GM19025 (cell line): ENCODE measurements at regions not wholly inside any gene's neighbourhood (a gene's known extent, or its start where the extent isn't known, plus 50 kb on each side); places are given as distances from the start of the nearest gene placed in this dataset.

Experiments
- ATAC-seq: cut with Tn5 transposase; IDR thresholded peaks from one replicate; pipeline ENCODE4 v1.9.1; 2021; ENCODE audit warnings: mild to moderate bottlenecking, low read depth, moderate library complexity; ENCODE audit not compliant: unreplicated experiment

- ATAC-seq = no peak
These were observed 176.0 kb downstream of the HMHB1 start for GRCh38 chr5:143987751-143988560.

DNA sequence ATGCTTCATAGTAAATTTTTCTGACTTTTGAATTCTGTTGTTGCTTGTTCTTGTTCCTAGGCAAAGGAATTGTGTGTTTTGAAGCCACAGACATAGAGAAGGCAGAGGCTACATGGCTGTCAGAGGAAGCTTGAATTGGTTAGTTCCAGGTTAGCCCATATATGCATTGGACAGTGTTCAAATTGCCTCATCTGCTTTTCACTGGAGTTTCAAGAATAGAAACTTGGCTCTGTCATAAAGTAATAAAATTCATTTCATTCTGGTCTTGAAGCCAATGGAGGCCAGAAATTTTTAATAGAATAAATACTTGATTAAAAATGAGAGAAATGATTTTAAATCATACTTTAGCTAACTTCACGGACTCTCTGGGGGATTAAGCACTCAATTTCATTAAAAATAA lies 178.0 kb downstream of the YIPF5 start:
- no peak for ATAC-seq

DNA sequence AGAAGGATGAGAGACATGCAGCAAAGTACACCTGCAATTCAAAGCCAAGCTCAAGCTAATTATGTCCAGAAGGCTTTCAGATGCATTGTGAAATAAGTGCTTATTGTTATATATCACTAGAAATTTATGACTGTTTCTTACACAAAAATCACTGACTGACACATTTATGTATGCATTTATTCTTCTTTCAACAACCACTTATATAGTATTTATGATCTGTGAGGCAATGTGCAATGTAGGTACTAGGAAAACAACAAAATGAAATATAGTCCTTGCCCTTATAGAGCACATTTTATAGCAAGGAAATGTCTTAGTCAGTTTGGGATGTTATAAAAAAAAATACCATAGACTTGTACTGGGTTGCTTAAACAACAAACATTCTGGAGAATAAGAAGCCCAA lies 167.6 kb downstream of the YIPF5 start:
- ATAC-seq = no peak

- no peak for ATAC-seq
These were observed 166.8 kb downstream of the YIPF5 start for GRCh38 chr5:144003636-144004035.

DNA sequence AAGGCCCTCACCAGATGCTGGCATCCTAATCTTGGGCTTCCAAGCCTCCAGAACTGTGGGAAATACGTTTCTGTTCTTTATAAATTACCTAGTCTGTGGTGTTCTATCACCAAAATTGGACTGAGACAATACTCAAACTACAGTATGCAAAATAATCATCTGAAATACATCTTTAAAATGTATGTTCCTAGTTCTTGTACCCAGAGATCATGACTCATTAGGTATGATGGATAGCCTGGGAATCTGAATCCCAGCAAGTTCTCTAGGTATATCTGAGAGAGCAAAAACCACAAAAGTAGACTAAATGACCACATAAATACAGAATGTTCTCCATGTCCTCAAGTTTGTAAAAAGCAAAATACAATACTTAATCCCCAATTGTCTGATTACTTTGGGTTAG lies 166.3 kb downstream of the YIPF5 start:
- ATAC-seq = no peak

DNA sequence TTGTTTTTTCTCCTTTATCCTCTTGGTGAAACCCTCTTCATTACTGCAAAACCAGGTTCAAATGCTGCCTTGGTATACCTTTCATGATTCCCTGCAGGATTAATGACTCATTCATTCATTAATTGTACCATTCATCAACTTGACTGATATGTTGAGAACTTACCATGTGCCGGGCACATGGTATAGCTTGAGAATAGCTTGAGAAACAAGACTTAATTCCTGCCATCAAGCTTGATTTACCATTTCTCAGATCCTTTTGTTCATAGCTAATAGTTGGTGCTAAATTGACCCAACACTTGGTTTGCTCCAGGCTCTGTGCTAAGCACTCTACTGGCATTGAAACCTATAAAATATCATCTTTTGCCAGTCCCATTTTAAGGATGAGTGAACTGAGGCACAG lies 165.7 kb downstream of the YIPF5 start:
- ATAC-seq = no peak

GRCh38 chr5:144009116-144009515 lies 161.3 kb downstream of the YIPF5 start:
- ATAC-seq = no peak

DNA sequence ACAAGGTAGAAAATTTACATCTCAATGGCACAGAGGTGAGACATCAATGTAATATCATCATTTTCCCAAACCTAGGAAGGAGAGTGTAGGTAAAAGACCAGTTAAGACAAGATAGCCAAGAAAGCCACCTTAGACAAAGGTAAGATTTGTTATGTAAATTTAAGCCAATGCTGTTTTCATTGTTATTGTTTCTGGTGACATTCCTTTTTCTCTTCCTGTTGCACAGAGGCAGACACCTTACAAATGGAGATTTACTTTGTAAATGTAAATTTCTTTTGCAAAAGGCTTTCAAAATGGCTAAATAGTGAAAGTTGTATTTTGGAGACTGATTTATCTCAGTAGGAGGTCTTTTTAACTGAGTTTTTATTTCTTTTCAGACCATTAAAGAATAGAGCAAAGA lies 159.1 kb downstream of the YIPF5 start:
- ATAC-seq = no peak

DNA sequence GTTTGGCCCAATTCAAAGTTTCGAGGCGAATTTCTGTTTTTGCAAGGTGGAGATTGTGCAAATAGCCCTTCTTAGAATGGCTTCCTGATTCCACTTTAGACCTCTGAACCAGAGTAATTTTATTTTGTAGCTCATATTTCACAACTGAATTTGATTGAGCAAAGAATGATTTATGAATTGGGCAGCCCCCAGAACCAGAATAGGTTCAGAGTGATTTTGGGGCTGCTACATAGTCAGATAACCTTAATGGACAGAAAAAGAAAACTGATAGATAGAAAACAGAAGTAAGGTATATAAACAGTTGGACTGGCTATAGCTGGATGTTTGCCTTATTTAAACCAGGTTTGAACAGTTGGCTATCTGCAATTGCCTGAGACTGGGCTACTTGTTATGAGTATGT lies 156.6 kb downstream of the YIPF5 start:
- ATAC-seq = no peak

GRCh38 chr5:144015961-144016360 lies 154.5 kb downstream of the YIPF5 start:
- no peak for ATAC-seq

GRCh38 chr5:144017119-144017518 lies 153.3 kb downstream of the YIPF5 start:
- no peak for ATAC-seq

- ATAC-seq = no peak
These were observed 152.8 kb downstream of the YIPF5 start for GRCh38 chr5:144017631-144018030.

DNA sequence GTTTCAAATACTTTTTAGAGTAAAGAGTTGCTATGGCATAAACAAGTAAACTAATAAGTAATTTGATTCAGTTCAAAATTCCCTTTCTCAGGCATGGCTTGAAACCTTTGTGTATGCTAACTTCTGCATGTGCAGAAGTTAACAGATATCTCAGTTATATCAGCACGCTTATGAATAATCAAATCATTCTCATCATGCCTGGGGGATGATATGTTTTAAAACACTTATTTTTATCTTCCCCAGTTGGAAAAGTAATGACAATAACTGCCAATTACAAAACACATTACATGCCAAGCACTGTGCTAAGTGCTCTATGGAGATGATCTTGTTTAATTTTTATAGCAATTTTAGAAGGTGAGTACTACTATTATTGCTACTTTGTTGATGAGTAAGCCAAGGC lies 146.4 kb downstream of the YIPF5 start:
- ATAC-seq = no peak

DNA sequence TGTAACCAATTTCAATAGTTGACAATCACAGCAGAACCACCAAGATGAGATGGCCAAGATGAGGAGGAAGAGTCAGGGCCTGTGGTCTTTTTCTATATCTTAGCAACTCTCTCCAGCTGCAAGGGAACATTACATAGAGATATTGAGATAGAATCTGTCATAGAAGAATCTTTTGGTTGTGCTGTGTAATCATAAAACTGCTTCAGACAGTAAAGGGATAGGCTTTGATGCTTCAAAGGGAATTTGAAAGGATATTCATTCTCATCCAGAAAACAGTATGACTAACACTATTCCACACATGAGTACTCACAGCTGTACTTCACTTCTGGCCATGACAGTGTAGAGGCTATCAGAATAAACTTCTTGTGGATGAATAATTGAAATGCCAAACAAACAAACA lies 145.9 kb downstream of the YIPF5 start:
- ATAC-seq = no peak

- no peak for ATAC-seq
These were observed 144.2 kb downstream of the YIPF5 start for GRCh38 chr5:144026286-144026685.

GRCh38 chr5:144028058-144028457 lies 142.4 kb downstream of the YIPF5 start:
- ATAC-seq = no peak

- no peak for ATAC-seq
These were observed 141.8 kb downstream of the YIPF5 start for GRCh38 chr5:144028636-144029035.

DNA sequence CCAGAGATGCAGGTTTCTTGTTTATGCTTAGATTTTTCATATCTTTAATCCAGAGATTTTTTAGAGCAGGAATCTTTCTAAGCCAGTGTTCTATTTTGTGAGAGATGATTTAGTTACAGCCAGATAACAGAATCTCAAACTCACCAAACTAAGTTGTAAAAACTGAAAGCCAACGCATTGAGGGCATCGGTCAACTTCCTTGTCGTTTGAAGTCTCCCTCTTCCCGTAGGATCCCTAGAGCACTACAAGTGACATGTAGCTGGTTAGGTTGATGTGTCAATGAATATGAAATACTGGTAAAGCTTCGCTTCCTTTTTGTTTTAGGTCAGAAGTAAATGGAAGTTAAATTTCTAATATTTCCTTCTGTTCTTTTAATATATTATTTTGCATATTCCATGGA lies 139.6 kb downstream of the YIPF5 start:
- ATAC-seq = no peak

DNA sequence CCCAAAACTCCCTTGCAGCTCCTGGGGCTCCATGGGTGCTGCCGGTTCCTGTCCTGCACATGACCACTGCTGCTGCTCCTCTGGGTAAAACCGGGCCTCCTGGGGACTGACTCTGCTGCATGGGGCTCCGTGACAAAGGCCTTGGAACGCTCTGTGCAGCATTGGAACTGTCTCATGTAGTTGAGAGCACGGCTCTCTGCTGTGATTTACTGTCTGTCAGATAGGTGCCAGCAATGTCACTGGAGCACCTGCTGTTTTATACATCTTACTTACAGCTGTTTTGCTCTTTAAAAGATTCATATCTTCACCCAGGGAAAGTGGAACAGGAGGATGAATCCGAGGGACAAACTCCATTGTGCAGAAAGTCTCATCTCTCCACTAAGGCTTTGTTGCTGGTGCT lies 138.1 kb downstream of the YIPF5 start:
- no peak for ATAC-seq

GRCh38 chr5:144033486-144033885 lies 137.0 kb downstream of the YIPF5 start:
- ATAC-seq = no peak

GRCh38 chr5:144035046-144035740 lies 135.3 kb downstream of the YIPF5 start:
- ATAC-seq = no peak

GRCh38 chr5:144036476-144036875 lies 134.0 kb downstream of the YIPF5 start:
- no peak for ATAC-seq
